ENCODE measurements at regions not wholly inside any gene's neighbourhood (a gene's known extent, or its start where the extent isn't known, plus 50 kb on each side); places are given as distances from the start of the nearest gene placed in this dataset.

GRCh38 chr2:137873536-137874244 lies 90.6 kb upstream of the HNMT start:
- ATAC-seq (ENCODE audit: insufficient read depth, low read depth) (no peak), DNase-seq (no peak)
- TF ChIP-seq, protein P1, sequence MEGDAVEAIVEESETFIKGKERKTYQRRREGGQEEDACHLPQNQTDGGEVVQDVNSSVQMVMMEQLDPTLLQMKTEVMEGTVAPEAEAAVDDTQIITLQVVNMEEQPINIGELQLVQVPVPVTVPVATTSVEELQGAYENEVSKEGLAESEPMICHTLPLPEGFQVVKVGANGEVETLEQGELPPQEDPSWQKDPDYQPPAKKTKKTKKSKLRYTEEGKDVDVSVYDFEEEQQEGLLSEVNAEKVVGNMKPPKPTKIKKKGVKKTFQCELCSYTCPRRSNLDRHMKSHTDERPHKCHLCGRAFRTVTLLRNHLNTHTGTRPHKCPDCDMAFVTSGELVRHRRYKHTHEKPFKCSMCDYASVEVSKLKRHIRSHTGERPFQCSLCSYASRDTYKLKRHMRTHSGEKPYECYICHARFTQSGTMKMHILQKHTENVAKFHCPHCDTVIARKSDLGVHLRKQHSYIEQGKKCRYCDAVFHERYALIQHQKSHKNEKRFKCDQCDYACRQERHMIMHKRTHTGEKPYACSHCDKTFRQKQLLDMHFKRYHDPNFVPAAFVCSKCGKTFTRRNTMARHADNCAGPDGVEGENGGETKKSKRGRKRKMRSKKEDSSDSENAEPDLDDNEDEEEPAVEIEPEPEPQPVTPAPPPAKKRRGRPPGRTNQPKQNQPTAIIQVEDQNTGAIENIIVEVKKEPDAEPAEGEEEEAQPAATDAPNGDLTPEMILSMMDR (IDR thresholded peaks at IDR 0.05; ENCODE audit: borderline replicate concordance, extremely low read depth, low read length, poor library complexity, severe bottlenecking), result no peak
- no peak for TF ChIP-seq EZH2 (IDR thresholded peaks at IDR 0.05; ENCODE audit: borderline replicate concordance, low read depth, low read length, severe bottlenecking)
- no peaks in the 10 kb centered on the region for H3K36me3 ChIP-seq (ENCODE audit: insufficient read depth, low read length)
- H3K4me3 ChIP-seq (ENCODE audit: low read depth in 1 of 2, low read length in 2 of 2), result no peak overlapping the region
- H4K20me1 ChIP-seq (ENCODE audit: insufficient read depth, low read length), result no peaks in the 10 kb centered on the region
- H3K27ac ChIP-seq (ENCODE audit: low read length), result no peak overlapping the region
- no peaks in the 10 kb centered on the region for H3K79me2 ChIP-seq (ENCODE audit: insufficient read depth, low read length)
- no peaks in the 10 kb centered on the region for H3K4me1 ChIP-seq (ENCODE audit: insufficient read depth, low read length)
- no peaks in the 10 kb centered on the region for H3K27me3 ChIP-seq (ENCODE audit: insufficient read depth, low read length, poor library complexity)
- no peak overlapping the region for H3K9ac ChIP-seq (ENCODE audit: low read depth, low read length)
- H3K4me2 ChIP-seq (ENCODE audit: insufficient read depth, low read length), result no peak overlapping the region
- H2AFZ ChIP-seq (ENCODE audit: low read depth, low read length), result no peak overlapping the region
- no peaks in the 10 kb centered on the region for H3K9me3 ChIP-seq (ENCODE audit: insufficient read depth, low read length, severe bottlenecking)

- no peaks in the 10 kb centered on the region for H4K20me1 ChIP-seq (ENCODE audit: insufficient read depth, low read length)
- ATAC-seq (ENCODE audit: insufficient read depth, low read depth), result no peak
- no peaks in the 10 kb centered on the region for H3K9me3 ChIP-seq (ENCODE audit: insufficient read depth, low read length, severe bottlenecking)
- no peak overlapping the region for H2AFZ ChIP-seq (ENCODE audit: low read depth, low read length)
- no peak overlapping the region for H3K4me2 ChIP-seq (ENCODE audit: insufficient read depth, low read length)
- H3K4me1 ChIP-seq (ENCODE audit: insufficient read depth, low read length), result no peaks in the 10 kb centered on the region
- no peak for TF ChIP-seq EZH2 (IDR thresholded peaks at IDR 0.05; ENCODE audit: borderline replicate concordance, low read depth, low read length, severe bottlenecking)
- TF ChIP-seq, protein P1 (IDR thresholded peaks at IDR 0.05; ENCODE audit: borderline replicate concordance, extremely low read depth, low read length, poor library complexity, severe bottlenecking), result no peak
- no peaks in the 10 kb centered on the region for H3K79me2 ChIP-seq (ENCODE audit: insufficient read depth, low read length)
- H3K36me3 ChIP-seq (ENCODE audit: insufficient read depth, low read length), result no peaks in the 10 kb centered on the region
- no peak overlapping the region for H3K9ac ChIP-seq (ENCODE audit: low read depth, low read length)
- no peaks in the 10 kb centered on the region for H3K27me3 ChIP-seq (ENCODE audit: insufficient read depth, low read length, poor library complexity)
- H3K27ac ChIP-seq (ENCODE audit: low read length), result no peak overlapping the region
- DNase-seq, result no peak
- H3K4me3 ChIP-seq (ENCODE audit: low read depth in 1 of 2, low read length in 2 of 2), result no peak overlapping the region
These were observed 85.2 kb upstream of the HNMT start for GRCh38 chr2:137879121-137879520.

DNA sequence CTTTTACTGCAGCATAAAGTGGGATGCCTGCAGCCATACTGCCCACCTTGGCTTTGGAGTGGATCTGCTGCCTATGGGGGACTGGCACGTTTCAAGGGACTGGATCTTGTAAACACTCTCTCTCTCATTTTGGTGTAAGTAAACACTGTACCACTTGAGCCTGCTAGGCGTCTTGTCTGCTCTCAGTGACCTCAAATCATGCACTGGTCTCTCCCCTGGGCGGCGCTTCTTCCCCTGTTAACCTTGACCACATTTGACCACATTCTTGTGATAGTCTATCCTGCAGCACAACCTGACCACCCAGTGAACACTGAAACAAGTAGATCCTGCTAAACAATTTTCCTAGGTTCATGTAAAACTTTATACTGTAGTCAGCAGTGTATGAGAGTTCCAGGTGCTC lies 82.6 kb upstream of the HNMT start:
- no peak for TF ChIP-seq EZH2 (IDR thresholded peaks at IDR 0.05; ENCODE audit: borderline replicate concordance, low read depth, low read length, severe bottlenecking)
- TF ChIP-seq, protein P1 (IDR thresholded peaks at IDR 0.05; ENCODE audit: borderline replicate concordance, extremely low read depth, low read length, poor library complexity, severe bottlenecking), result no peak

More for the DNA sequence above, 82.6 kb upstream of the HNMT start:
- Histone ChIP-seq H3K4me3 (ENCODE audit: low read depth in 1 of 2, low read length in 2 of 2) (no peak overlapping the region), H2AFZ (ENCODE audit: low read depth, low read length) (no peak overlapping the region), H3K9ac (ENCODE audit: low read depth, low read length) (no peak overlapping the region), H3K79me2 (ENCODE audit: insufficient read depth, low read length) (no peaks in the 10 kb centered on the region), H3K9me3 (ENCODE audit: insufficient read depth, low read length, severe bottlenecking) (no peaks in the 10 kb centered on the region), H3K27ac (ENCODE audit: low read length) (no peak overlapping the region), H3K36me3 (ENCODE audit: insufficient read depth, low read length) (no peaks in the 10 kb centered on the region), H3K4me2 (ENCODE audit: insufficient read depth, low read length) (no peak overlapping the region), H3K4me1 (ENCODE audit: insufficient read depth, low read length) (no peaks in the 10 kb centered on the region), H3K27me3 (ENCODE audit: insufficient read depth, low read length, poor library complexity) (no peaks in the 10 kb centered on the region), H4K20me1 (ENCODE audit: insufficient read depth, low read length) (no peaks in the 10 kb centered on the region)
- no peak for DNase-seq
- no peak for ATAC-seq (ENCODE audit: insufficient read depth, low read depth)

Data from DND-41 (cell line).